CD14-positive monocyte (primary cell): ENCODE measurements at regions not wholly inside any gene's neighbourhood (a gene's known extent, or its start where the extent isn't known, plus 50 kb on each side); places are given as distances from the start of the nearest gene placed in this dataset.

Source experiments
- DNase-seq, 3 donors: peaks; one replicate each; pipeline ENCODE4 v3.0.0-alpha.2; 2011 to 2022
- H2AFZ ChIP-seq: 2 replicates; pipeline ENCODE4 v1.6.0; 2012; ENCODE audit warnings: mild to moderate bottlenecking, low read depth, low read length, inconsistent platforms; ENCODE audit not compliant: insufficient read depth, poor library complexity, severe bottlenecking
- H3K27ac ChIP-seq, 2 donors: 1 replicate in 1 of 2; 2 replicates in 1 of 2; pipeline ENCODE4 v1.5.1; 2012 to 2013; ENCODE audit warnings: low read length in 2 of 2, control low read depth in 1 of 2, inconsistent platforms in 1 of 2, low read depth in 1 of 2, mild to moderate bottlenecking in 1 of 2
- H3K27me3 ChIP-seq, 2 donors: one replicate each; pipeline versions ENCODE4 v1.6.0 to v1.6.1; 2011 to 2013; ENCODE audit warnings: low read length in 2 of 2; ENCODE audit not compliant: control insufficient read depth in 2 of 2, insufficient read depth in 2 of 2
- H3K36me3 ChIP-seq, 2 donors: replicated peaks in 1 of 2; 1 replicate in 1 of 2; 2 replicates in 1 of 2; pipeline versions ENCODE4 v1.5.1 to v1.6.1; 2012 to 2013; ENCODE audit warnings: low read length in 2 of 2, control low read depth in 1 of 2, inconsistent platforms in 1 of 2, mild to moderate bottlenecking in 1 of 2; ENCODE audit not compliant: insufficient read depth in 2 of 2, control insufficient read depth in 1 of 2
- H3K4me1 ChIP-seq, 2 donors: 1 replicate in 1 of 2; 2 replicates in 1 of 2; pipeline versions ENCODE4 v1.5.1 to v1.6.1; 2012 to 2013; ENCODE audit warnings: low read length in 2 of 2, control low read depth in 1 of 2, inconsistent platforms in 1 of 2, mild to moderate bottlenecking in 1 of 2, moderate library complexity in 1 of 2; ENCODE audit not compliant: insufficient read depth in 2 of 2, control insufficient read depth in 1 of 2
- H3K4me2 ChIP-seq: replicated peaks from 2 replicates; pipeline ENCODE3; 2012; ENCODE audit warnings: low read length, moderate library complexity, mild to moderate bottlenecking; ENCODE audit not compliant: poor library complexity, severe bottlenecking; ENCODE audit errors: extremely low read depth
- H3K4me3 ChIP-seq, 3 experiments: fragments of 200-600 bp in 1 of 3; sonication (generic) in 1 of 3; replicated peaks in 1 of 3; 1 replicate in 2 of 3; 2 replicates in 1 of 3; pipeline ENCODE4 v1.5.1; 2011 to 2013; ENCODE audit warnings: low read length in 3 of 3, mild to moderate bottlenecking in 3 of 3, control low read depth in 2 of 3, low read depth in 2 of 3, inconsistent platforms in 1 of 3, moderate library complexity in 1 of 3
- H3K79me2 ChIP-seq: 2 replicates; pipeline ENCODE4 v1.6.0; 2012; ENCODE audit warnings: mild to moderate bottlenecking, control low read depth, inconsistent platforms, low read length, moderate library complexity; ENCODE audit not compliant: insufficient read depth
- H3K9ac ChIP-seq: 2 replicates; pipeline ENCODE4 v1.6.0; 2017; ENCODE audit warnings: low read length, mild to moderate bottlenecking; ENCODE audit not compliant: insufficient read depth, poor library complexity, severe bottlenecking
- H3K9me3 ChIP-seq, 2 donors: replicated peaks in 1 of 2; 1 replicate in 1 of 2; 2 replicates in 1 of 2; pipeline versions ENCODE4 v1.5.1 to v1.6.1; 2012 to 2013; ENCODE audit warnings: low read length in 2 of 2, control low read depth in 1 of 2; ENCODE audit not compliant: control insufficient read depth in 1 of 2, insufficient read depth in 1 of 2
- H4K20me1 ChIP-seq: 2 replicates; pipeline ENCODE4 v1.6.0; 2012; ENCODE audit warnings: mild to moderate bottlenecking, low read length, control low read depth, moderate library complexity; ENCODE audit not compliant: insufficient read depth
- H3K27ac Mint-ChIP-seq, 7 donors: one replicate each; pipeline ENCODE4 v1.8.0; 2020; ENCODE audit warnings: mild to moderate bottlenecking in 7 of 7, mixed read lengths in 7 of 7, moderate library complexity in 6 of 7, inconsistent platforms in 2 of 7
- H3K27me3 Mint-ChIP-seq, 3 donors: one replicate each; pipeline ENCODE4 v1.8.0; 2021 to 2022; ENCODE audit warnings: low read depth in 3 of 3, mild to moderate bottlenecking in 3 of 3, mixed read lengths in 3 of 3, moderate library complexity in 3 of 3, inconsistent platforms in 1 of 3
- H3K36me3 Mint-ChIP-seq, 2 donors: one replicate each; pipeline ENCODE4 v1.8.0; 2020; ENCODE audit warnings: mixed read lengths in 2 of 2, inconsistent platforms in 1 of 2, mild to moderate bottlenecking in 1 of 2
- H3K4me1 Mint-ChIP-seq: one replicate; pipeline ENCODE4 v1.8.0; 2020; ENCODE audit warnings: mild to moderate bottlenecking, mixed read lengths
- H3K4me3 Mint-ChIP-seq, 2 donors: one replicate each; pipeline ENCODE4 v1.8.0; 2020; ENCODE audit warnings: mild to moderate bottlenecking in 2 of 2, mixed read lengths in 2 of 2, moderate library complexity in 1 of 2
- H3K9me3 Mint-ChIP-seq, 7 donors: one replicate each; pipeline ENCODE4 v1.8.0; 2020 to 2022; ENCODE audit warnings: mixed read lengths in 7 of 7, mild to moderate bottlenecking in 6 of 7, moderate library complexity in 6 of 7, inconsistent platforms in 2 of 7
- WGBS: methylation state at CpG from one replicate; pipeline ENCODE4 v1.1.5; 2013; ENCODE audit warnings: missing lambda C conversion rate; ENCODE audit not compliant: insufficient coverage; 5-methylcytosine and 5-hydroxymethylcytosine counted together
- intact Hi-C, 2 donors: fragments of 100-400 bp; cut with micrococcal nuclease; formaldehyde crosslinking; loops; one replicate each; pipeline versions ENCODE4 v1.15.0 to v1.15.1; 2023
- TF ChIP-seq, protein P1 (sequence below): fragments of 200-600 bp; IDR thresholded peaks from one replicate; pipeline ENCODE4 v1.8.0; 2022; ENCODE audit warnings: antibody characterized with exemption, mild to moderate bottlenecking

- H3K36me3 Mint-ChIP-seq = no peaks in the 10 kb centered on the region
- H2AFZ ChIP-seq = no peak overlapping the region
- peaks cover 0 to 3% (median 2%) of the 10 kb centered on the region in 7 donors for H3K9me3 Mint-ChIP-seq
- H3K9ac ChIP-seq = no peak overlapping the region
- no peaks in the 10 kb centered on the region for H4K20me1 ChIP-seq
- H3K4me1 Mint-ChIP-seq = no peaks in the 10 kb centered on the region
- H3K27ac ChIP-seq = no peak overlapping the region
- H3K79me2 ChIP-seq = no peaks in the 10 kb centered on the region
- no peaks in the 10 kb centered on the region for H3K27me3 ChIP-seq
- no peak overlapping the region for H3K4me3 Mint-ChIP-seq
- no peak overlapping the region for H3K4me2 ChIP-seq
- no peak for DNase-seq
- H3K27ac Mint-ChIP-seq = no peak overlapping the region
- intact Hi-C loops = no loop called here
- no peaks in the 10 kb centered on the region for H3K36me3 ChIP-seq
- H3K9me3 ChIP-seq = no peaks in the 10 kb centered on the region
- no peaks in the 10 kb centered on the region for H3K4me1 ChIP-seq
- H3K27me3 Mint-ChIP-seq = peaks cover 0 to 3% (median 0%) of the 10 kb centered on the region in 3 donors
- TF ChIP-seq, protein P1, sequence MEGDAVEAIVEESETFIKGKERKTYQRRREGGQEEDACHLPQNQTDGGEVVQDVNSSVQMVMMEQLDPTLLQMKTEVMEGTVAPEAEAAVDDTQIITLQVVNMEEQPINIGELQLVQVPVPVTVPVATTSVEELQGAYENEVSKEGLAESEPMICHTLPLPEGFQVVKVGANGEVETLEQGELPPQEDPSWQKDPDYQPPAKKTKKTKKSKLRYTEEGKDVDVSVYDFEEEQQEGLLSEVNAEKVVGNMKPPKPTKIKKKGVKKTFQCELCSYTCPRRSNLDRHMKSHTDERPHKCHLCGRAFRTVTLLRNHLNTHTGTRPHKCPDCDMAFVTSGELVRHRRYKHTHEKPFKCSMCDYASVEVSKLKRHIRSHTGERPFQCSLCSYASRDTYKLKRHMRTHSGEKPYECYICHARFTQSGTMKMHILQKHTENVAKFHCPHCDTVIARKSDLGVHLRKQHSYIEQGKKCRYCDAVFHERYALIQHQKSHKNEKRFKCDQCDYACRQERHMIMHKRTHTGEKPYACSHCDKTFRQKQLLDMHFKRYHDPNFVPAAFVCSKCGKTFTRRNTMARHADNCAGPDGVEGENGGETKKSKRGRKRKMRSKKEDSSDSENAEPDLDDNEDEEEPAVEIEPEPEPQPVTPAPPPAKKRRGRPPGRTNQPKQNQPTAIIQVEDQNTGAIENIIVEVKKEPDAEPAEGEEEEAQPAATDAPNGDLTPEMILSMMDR = no peak
- no CpG with 5 or more reads among the region's 4 CpGs for WGBS
- H3K4me3 ChIP-seq = no peak overlapping the region
Measured at GRCh38 chrX:112137276-112137675, 54.7 kb upstream of the TRPC5 start.
